ENCODE measurements at regions not wholly inside any gene's neighbourhood (a gene's known extent, or its start where the extent isn't known, plus 50 kb on each side); places are given as distances from the start of the nearest gene placed in this dataset.

DNA sequence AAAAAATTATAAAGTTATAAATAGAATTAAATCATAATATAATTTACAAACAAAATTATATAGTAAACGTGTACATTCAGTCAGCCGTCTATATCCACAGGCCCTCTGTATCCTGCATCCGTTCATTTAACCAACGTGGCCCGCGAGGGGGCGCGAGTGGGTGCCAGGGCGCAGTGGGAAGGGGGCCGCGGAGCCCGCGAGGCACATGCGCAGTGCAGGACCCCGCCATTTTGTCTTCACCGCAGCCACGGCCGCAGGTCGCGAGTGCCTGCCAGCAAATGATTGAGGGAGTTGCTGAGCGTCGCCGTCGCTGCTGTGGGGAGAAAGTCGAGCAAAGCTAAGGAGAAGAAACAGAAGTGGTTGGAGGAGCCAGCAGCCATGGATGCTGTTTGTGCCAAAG is 53.4 kb upstream of the ECI2 start:
- TF ChIP-seq POLR2A (IDR thresholded peaks at IDR 0.05), result no peak
- TF ChIP-seq, protein P1, sequence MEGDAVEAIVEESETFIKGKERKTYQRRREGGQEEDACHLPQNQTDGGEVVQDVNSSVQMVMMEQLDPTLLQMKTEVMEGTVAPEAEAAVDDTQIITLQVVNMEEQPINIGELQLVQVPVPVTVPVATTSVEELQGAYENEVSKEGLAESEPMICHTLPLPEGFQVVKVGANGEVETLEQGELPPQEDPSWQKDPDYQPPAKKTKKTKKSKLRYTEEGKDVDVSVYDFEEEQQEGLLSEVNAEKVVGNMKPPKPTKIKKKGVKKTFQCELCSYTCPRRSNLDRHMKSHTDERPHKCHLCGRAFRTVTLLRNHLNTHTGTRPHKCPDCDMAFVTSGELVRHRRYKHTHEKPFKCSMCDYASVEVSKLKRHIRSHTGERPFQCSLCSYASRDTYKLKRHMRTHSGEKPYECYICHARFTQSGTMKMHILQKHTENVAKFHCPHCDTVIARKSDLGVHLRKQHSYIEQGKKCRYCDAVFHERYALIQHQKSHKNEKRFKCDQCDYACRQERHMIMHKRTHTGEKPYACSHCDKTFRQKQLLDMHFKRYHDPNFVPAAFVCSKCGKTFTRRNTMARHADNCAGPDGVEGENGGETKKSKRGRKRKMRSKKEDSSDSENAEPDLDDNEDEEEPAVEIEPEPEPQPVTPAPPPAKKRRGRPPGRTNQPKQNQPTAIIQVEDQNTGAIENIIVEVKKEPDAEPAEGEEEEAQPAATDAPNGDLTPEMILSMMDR (IDR thresholded peaks at IDR 0.05), result no peak

Data from gastroesophageal sphincter (tissue), 3 donors.